Adipocyte (in vitro differentiated cells): ENCODE measurements at regions not wholly inside any gene's neighbourhood (a gene's known extent, or its start where the extent isn't known, plus 50 kb on each side); places are given as distances from the start of the nearest gene placed in this dataset.

ENCODE experiments used
- DNase-seq: peaks from one replicate; pipeline ENCODE4 v3.0.0-alpha.2; 2015; ENCODE audit warnings: low read depth
- H3K27me3 ChIP-seq: replicated peaks from 2 replicates; pipeline ENCODE4 v1.7.0; 2013; ENCODE audit warnings: mild to moderate bottlenecking, low read length, moderate library complexity; ENCODE audit not compliant: control insufficient read depth, insufficient read depth
- H3K36me3 ChIP-seq: 2 replicates; pipeline ENCODE4 v1.7.0; 2013; ENCODE audit warnings: low read length, mild to moderate bottlenecking, moderate library complexity; ENCODE audit not compliant: control insufficient read depth, insufficient read depth, severe bottlenecking
- H3K4me1 ChIP-seq: 2 replicates; pipeline ENCODE4 v1.7.0; 2013; ENCODE audit warnings: mild to moderate bottlenecking, low read length, moderate library complexity; ENCODE audit not compliant: control insufficient read depth, insufficient read depth
- H3K4me3 ChIP-seq: 2 replicates; pipeline ENCODE4 v1.7.0; 2013; ENCODE audit warnings: mild to moderate bottlenecking, low read length, moderate library complexity
- H3K9ac ChIP-seq: 2 replicates; pipeline ENCODE4 v1.7.0; 2013; ENCODE audit warnings: mild to moderate bottlenecking, low read length, moderate library complexity
- H3K9me3 ChIP-seq: 2 replicates; pipeline ENCODE4 v1.7.0; 2013; ENCODE audit warnings: mild to moderate bottlenecking, low read length, moderate library complexity; ENCODE audit not compliant: control insufficient read depth

DNA sequence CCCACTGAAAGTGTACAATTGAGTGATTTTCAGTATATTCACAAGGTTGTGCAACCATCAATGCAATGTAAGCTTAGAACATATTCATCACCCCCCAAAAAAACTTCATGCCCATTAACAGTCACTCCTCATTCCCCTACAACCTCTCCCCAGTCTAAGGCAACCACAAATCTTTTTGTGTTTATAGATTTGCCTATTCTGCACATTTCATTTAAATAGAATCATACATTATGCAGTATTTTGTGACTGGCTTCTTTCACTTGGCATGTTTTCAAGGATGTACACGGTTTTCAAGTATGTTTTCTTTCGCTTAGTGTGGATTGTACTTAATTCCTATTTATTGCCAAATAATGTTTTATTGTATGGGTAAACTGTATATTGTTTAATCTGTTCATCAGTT lies 95.6 kb upstream of the ADRA1D start:
- Histone ChIP-seq H3K4me3 (no peak overlapping the region), H3K4me1 (peaks cover 5% of the 10 kb centered on the region), H3K9me3 (no peaks in the 10 kb centered on the region), H3K27me3 (peaks cover 6% of the 10 kb centered on the region), H3K36me3 (no peaks in the 10 kb centered on the region), H3K9ac (no peak overlapping the region)
- no peak for DNase-seq

- H3K4me1 ChIP-seq = peaks cover 5% of the 10 kb centered on the region
- H3K4me3 ChIP-seq = no peak overlapping the region
- no peak overlapping the region for H3K9ac ChIP-seq
- no peaks in the 10 kb centered on the region for H3K36me3 ChIP-seq
- H3K27me3 ChIP-seq = peaks cover 6% of the 10 kb centered on the region
- no peaks in the 10 kb centered on the region for H3K9me3 ChIP-seq
- no peak for DNase-seq
Observed at GRCh38 chr20:4342609-4343008, 93.5 kb upstream of the ADRA1D start.

DNA sequence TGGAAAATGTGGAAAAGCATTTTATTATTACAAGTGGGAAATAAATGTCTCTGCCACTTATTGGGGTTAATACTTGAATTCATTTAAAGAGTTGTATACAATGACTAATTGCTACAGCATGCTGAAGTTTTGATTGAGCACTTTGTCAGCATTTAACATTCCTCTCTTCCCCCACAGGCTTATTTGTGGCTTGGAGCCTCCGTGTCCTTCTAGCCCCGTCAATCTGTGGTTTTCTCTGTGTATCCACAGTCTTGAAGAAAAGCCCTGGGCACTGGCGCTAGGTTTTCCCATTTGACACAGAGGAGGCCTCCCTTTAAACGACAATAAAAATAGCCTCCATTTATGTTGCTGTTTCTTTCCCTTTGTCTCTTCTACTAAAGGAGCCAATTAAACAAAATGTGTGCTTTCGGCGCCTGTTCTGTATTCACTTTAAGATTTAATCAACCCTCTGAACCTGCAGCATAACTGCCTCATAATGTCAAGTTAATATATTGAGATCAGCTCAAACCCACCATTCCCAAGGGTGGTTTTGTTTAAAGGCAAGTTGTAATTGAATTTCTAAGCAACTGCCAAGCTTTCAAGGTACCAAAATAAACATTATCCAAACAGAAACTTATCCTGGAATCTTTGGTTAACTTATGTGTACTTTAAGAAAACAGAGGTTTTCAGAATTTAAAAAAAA lies 92.9 kb upstream of the ADRA1D start:
- peak; percentile 53 for DNase-seq
- Histone ChIP-seq H3K27me3 (peaks cover 8% of the 10 kb centered on the region), H3K9me3 (no peaks in the 10 kb centered on the region), H3K9ac (no peak overlapping the region), H3K4me1 (peaks cover 5% of the 10 kb centered on the region), H3K36me3 (no peaks in the 10 kb centered on the region), H3K4me3 (no peak overlapping the region)

- DNase-seq = no peak
- H3K4me1 ChIP-seq = no peaks in the 10 kb centered on the region
- no peaks in the 10 kb centered on the region for H3K36me3 ChIP-seq
- H3K27me3 ChIP-seq = peaks cover 35% of the 10 kb centered on the region
- no peak overlapping the region for H3K4me3 ChIP-seq
- H3K9ac ChIP-seq = no peak overlapping the region
- H3K9me3 ChIP-seq = no peaks in the 10 kb centered on the region
Observed at GRCh38 chr20:4335722-4336121, 86.6 kb upstream of the ADRA1D start.

- no peaks in the 10 kb centered on the region for H3K4me1 ChIP-seq
- no peaks in the 10 kb centered on the region for H3K9me3 ChIP-seq
- DNase-seq = no peak
- H3K27me3 ChIP-seq = peaks cover 37% of the 10 kb centered on the region
- H3K36me3 ChIP-seq = no peaks in the 10 kb centered on the region
- no peak overlapping the region for H3K9ac ChIP-seq
- no peak overlapping the region for H3K4me3 ChIP-seq
Observed at GRCh38 chr20:4332121-4332860, 83.2 kb upstream of the ADRA1D start.

DNA sequence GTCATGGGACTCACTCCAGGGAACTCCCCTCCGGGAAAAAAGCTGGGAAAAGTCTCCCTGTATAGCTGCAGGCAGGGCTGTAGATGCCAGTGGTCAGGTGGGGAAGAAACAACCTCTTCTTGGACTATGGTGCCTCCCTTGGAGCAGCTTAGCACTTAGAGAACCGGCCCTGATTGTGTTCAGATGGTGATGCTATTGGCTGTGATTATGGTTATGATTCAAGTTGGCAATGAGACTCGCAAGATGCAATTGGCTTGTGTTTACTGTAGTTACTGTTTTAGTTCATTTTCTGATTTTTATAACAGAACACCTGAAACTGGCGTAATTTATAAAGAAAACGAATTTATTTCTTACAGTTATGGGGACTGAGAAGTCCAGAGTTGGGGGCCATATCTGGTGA lies 80.9 kb upstream of the ADRA1D start:
- Histone ChIP-seq H3K36me3 (no peaks in the 10 kb centered on the region), H3K9ac (no peak overlapping the region), H3K4me1 (no peaks in the 10 kb centered on the region), H3K4me3 (no peak overlapping the region), H3K9me3 (peaks cover 7% of the 10 kb centered on the region), H3K27me3 (peaks cover 26% of the 10 kb centered on the region)
- DNase-seq = no peak

GRCh38 chr20:4329232-4329631 lies 80.1 kb upstream of the ADRA1D start:
- Histone ChIP-seq H3K9ac (no peak overlapping the region), H3K36me3 (no peaks in the 10 kb centered on the region), H3K9me3 (peaks cover 7% of the 10 kb centered on the region), H3K27me3 (peaks cover 23% of the 10 kb centered on the region), H3K4me1 (no peaks in the 10 kb centered on the region), H3K4me3 (no peak overlapping the region)
- no peak for DNase-seq

GRCh38 chr20:4328541-4328940 lies 79.5 kb upstream of the ADRA1D start:
- no peaks in the 10 kb centered on the region for H3K4me1 ChIP-seq
- peaks cover 19% of the 10 kb centered on the region for H3K27me3 ChIP-seq
- no peaks in the 10 kb centered on the region for H3K36me3 ChIP-seq
- no peak for DNase-seq
- H3K9me3 ChIP-seq = peaks cover 7% of the 10 kb centered on the region
- H3K9ac ChIP-seq = no peak overlapping the region
- no peak overlapping the region for H3K4me3 ChIP-seq

DNA sequence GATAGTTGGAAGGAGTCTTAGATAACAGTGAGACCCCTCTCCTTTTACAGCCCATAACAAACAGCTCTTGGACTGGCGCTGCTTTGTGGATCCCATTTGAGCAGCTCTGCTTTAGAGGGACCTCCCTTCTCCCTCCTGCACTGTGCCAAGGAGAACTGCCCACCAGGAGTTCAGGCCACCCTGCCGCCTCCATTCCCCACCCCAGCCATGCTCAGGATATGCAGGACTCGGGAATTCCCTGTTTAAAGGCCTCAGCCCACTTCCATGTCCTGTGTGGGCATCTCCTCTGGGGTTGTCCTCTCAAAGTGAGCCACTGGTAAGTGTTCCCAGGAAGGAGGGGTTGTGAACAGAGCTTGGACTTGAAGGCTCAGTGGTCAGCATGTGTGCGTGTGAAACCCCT lies 78.9 kb upstream of the ADRA1D start:
- DNase-seq = no peak
- Histone ChIP-seq H3K9me3 (peaks cover 7% of the 10 kb centered on the region), H3K36me3 (no peaks in the 10 kb centered on the region), H3K4me1 (no peaks in the 10 kb centered on the region), H3K27me3 (peaks cover 15% of the 10 kb centered on the region), H3K4me3 (no peak overlapping the region), H3K9ac (no peak overlapping the region)

- Histone ChIP-seq H3K9me3 (peaks cover 7% of the 10 kb centered on the region), H3K4me1 (no peaks in the 10 kb centered on the region), H3K36me3 (no peaks in the 10 kb centered on the region), H3K9ac (no peak overlapping the region), H3K27me3 (peaks cover 7% of the 10 kb centered on the region), H3K4me3 (no peak overlapping the region)
- no peak for DNase-seq
Observed at GRCh38 chr20:4326195-4327065, 77.3 kb upstream of the ADRA1D start.

- Histone ChIP-seq H3K36me3 (no peaks in the 10 kb centered on the region), H3K4me1 (no peaks in the 10 kb centered on the region), H3K27me3 (peaks cover 7% of the 10 kb centered on the region), H3K9me3 (peaks cover 7% of the 10 kb centered on the region), H3K9ac (no peak overlapping the region), H3K4me3 (no peak overlapping the region)
- DNase-seq = no peak
Observed at GRCh38 chr20:4325548-4326187, 76.6 kb upstream of the ADRA1D start.
